DMS 273 treated with DMSO at 0.1 percent for 48 hours (cell line): ENCODE measurements at regions not wholly inside any gene's neighbourhood (a gene's known extent, or its start where the extent isn't known, plus 50 kb on each side); places are given as distances from the start of the nearest gene placed in this dataset.

Experiments used
- DNase-seq: peaks from one replicate; lab custom pipeline; 2025; lab: John Stamatoyannopoulos, UW

DNA sequence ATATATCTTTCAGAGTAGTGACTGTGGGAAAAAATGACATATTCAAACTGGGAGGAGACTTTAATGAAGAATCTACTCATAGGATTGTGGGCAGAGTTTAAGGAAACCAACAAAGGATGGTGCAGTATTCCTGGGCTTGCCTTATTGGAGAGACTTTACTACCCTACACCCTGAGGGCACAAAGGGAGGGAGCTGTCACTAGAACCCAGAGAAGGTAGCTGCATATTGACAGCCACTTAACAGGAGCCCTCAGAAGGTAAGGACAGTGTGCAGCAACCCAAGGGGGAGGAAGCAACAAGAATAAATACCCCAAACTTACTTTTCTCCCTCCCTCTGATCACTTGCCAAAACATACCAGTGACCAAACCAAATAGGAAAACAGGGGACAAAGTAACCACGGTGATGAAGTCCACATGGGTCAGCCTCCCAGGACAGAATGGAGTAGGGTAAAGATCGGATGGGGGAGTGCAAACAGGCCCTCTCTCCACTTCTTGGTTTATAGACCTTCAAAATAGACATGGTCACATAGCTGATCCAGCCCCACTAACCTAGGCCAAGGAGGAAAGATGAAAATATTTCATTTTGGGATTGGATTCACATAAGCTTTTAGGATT lies 121.8 kb upstream of the SESN3 start:
- no peak for DNase-seq

- DNase-seq: no peak
Observed at GRCh38 chr11:95349345-95349942, 118.4 kb upstream of the SESN3 start.

DNA sequence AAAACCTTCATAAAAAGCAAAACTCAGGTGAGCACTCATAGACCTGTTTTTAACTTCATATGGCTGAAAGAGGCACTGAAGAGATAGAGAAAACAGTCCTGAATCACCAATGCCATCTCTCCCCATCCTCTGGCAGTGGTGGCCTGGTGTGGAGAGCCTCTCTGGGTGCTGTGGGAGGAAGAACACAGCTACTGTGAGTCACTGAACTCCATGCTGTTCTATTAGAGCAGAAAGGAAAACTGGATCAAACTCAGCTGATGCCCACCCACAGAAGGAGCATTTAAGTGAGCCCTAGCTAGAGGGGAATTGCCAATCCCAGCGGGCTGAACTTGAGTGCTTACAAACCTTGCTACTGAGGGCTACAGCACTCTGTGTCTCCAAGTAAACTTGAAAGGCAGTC lies 115.3 kb upstream of the SESN3 start:
- no peak for DNase-seq

GRCh38 chr11:95345651-95346050 lies 114.6 kb upstream of the SESN3 start:
- DNase-seq: no peak

- DNase-seq: no peak
Observed at GRCh38 chr11:95344932-95345642, 114.1 kb upstream of the SESN3 start.

DNA sequence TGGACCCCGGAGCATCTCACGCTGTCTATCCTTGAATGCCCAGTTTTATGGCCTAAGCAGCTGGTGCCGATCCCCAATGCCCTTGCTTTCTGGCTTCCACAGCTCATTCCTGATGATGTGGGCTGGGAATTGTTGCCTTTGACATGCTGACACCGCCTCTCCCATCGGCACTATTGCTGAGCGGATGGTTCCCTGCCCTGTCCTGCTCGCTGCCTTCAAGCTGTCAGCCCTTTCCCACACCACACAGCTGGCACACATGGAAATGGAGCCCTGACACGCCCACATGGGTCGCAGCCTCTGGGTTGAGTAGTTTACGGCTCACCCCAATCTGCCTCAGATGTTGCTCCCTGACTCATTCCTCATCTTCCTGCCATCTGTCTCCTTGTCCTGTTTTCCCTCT lies 110.2 kb upstream of the SESN3 start:
- peak; percentile 89 for DNase-seq

- DNase-seq: no peak
Observed at GRCh38 chr11:95339086-95339901, 108.3 kb upstream of the SESN3 start.

DNA sequence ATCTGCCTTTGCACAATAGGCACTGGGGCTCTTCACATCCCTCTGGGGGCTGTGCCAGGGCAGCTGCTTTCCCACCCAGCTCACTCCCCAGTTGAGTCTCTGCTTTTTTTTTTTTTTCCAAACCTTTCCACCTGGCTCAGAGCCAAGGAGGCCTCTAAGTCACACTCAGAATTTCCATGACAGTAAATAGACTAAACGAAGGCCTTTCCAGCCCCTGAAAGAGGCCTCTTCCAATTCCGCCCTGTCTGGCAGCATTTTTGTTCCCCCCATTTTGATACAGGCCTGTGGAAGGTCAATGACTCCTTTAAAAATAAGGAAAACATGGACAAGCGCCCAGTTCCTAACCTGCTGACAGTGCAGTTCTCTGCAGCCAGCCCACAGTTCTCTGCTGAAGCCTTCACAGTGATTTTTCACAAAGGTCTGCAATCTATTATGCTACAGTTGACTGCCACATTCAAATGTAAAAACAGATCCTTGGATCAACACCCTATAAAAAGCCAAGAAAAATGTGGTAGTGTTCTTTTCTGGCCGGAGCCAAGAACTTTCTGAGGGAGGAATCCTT lies 107.5 kb upstream of the SESN3 start:
- DNase-seq: peak; percentile 51

DNA sequence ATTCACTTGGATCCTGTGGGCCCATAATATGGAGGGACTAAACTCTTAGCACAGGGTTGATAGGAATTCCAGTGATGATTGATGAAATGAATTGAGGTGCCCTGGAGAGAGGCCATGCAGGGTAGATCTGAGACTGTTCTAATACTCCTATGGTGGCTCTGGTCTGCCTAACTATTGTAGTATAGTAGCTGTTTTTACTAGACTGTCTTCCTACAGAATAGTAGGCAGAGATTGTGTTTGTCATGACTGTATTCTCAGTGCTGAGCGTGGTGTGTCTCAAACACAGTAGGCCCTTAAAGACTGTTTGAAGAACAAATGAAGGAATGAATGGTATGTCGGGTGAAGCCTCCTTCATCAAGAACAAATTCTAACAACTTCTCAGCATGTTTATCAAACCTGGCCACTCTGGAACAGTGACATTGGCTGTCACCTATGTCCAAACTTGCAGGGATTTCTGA lies 107.0 kb upstream of the SESN3 start:
- no peak for DNase-seq

DNA sequence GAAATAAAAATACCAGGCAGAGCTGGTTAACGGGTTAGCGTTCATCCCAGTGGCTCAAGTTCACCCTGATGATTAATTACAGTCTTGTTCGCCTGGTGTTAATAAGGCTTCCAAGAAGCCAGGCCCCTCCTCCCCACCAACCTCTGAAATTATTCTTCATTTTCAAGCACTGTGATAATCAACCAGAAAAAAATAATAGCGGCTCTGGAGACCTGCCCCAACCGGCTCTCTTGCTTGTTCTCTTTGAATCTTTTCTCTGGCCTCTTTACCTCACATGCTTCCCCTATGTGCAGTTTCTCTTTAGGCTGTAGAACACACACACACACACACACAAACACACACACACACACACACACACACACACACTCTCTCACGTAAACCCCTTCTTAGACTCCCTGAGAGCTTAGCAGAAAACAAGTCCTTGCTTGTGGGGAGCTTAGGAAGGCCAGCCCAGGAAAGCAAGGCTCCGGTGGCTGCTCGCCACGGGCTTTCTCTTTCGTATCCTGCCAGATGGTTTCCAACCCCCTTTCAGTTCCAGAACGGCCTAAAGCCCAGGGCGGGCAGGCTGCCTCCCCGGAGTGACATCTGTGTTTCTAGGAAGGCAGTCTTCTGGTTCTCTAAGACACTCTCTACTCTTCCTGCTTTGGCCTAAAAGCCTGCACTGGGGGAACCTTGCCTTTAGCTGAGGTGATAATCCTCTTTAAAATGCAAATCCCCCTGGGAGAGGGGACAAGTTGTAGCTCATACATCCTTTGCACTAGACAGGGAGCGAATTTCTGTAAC lies 106.4 kb upstream of the SESN3 start:
- peak; percentile 87 for DNase-seq

DNA sequence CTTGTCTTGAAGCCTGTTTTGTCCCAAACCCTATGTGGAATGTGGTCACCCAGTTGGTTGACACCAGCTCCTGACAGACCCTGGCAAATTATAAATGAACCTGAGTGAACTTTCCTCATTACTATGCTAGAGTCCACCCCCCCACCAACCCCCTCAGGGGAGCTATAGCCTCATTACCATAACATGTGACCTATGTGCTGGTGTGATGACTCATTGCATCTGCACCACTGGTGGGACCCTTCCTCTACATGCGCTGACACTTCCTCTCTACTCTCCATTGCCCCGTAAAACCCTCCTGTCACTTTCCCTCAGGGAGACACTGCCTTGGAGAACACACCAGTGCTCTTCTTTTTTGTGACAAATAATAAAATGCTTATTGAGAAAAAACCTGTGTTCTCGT lies 105.0 kb upstream of the SESN3 start:
- DNase-seq: no peak

DNA sequence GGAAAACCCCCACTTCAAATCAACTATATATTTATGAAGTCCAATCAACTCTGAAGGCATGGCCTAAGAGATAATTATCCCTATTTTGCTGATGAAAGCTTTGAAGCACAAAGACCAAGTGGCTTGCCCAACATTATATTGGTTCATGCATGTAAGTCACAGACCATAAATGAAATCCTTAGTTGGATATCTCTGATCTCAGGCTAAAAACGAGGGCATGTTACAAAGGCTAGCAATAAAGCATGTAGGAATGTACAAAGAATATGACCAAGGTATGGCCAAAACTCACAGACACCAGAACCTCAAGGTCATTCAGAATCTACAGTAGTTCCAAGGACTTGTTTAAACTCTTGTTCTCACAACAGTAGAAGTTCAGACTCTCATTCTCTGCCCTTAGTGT lies 100.2 kb upstream of the SESN3 start:
- DNase-seq: no peak

DNA sequence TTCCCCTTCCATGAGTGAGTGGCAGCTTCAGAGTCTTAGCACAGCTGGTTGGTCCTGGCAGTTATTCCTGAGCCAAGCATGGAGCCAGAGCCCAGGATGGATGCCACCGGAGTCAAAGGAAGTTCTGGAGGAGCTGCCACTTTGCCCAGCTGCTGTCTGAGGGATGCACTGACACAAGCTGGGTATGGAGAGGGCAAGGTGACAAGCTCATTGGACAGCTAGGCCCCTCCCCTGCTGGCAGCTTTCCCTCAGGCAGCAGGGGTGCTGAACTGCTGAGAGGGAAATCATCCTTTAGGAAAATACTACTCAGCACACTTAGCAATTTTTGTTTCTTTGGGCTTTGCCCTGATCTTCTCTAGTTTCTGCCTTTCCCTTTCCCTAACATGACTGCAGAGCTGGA lies 99.3 kb upstream of the SESN3 start:
- DNase-seq: no peak

DNA sequence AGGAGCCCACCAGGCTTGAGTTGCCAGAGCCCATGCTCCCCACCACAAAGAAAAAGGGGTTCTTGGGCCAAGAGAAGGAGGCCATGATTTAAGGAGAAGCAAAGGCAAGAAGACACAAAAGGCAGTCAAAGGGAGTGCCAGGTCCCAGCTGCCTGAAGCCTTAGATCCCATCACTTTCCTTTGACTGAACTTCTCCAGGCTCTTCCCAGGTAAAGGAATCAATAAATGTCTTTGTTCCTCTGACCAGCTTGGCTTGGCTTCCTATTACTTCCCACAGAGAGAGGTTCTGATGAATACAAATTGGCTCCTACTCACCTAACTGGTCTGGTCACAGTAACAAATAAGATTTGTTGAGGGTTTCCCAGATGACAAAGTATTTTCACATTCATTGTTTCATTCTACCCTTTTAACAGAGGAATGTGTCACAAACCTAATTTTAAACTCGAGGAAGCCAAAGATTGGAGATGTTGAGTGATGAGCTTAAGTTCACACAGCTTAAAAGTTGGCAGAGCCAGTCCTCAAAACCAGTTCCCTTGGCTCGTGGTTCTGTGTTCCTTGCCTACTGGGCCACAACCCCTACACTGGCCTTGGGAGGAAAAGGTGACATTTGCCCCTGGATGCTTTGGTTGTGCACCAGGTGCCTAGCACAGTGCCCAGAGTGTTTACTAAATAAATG lies 96.4 kb upstream of the SESN3 start:
- DNase-seq: no peak

DNA sequence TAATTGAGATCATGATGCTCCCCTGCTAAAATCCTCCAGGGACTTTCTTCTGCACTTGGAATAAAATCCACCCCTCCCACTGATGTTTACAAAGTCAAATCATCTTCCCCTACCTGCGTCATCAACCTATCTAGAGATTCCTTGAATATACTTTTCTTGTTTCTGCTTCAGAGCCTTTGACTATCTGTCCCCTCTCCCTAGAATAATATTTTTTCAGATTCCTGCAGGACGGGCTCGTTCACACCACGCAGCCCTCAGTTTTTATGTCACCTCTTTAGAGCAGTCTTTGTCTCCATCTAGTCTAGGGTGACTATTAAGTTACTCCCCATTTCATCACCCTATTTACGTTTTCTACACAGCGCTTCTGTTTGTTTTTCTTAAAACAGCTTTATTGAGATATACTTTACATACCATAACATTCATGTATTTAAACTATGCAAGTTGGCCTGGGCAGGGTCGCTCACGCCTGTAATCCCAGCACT lies 94.8 kb upstream of the SESN3 start:
- no peak for DNase-seq

DNA sequence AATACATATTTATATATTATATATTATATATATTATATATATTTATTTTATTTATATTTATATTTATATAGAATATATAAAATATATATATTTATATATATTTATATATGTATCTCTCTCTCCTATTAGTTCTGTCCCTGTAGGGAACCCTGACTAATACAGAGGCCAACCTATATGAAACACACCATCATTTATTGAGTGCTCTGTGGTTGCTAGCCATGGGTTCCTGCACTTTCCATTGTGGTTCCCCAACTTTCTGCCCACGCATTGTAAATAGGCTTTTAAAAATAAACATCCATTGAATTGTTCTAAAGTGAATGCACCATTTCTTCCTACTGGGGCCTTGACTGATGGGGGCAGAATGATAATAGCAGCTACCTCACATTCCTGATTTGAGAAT lies 93.8 kb upstream of the SESN3 start:
- DNase-seq: no peak

DNA sequence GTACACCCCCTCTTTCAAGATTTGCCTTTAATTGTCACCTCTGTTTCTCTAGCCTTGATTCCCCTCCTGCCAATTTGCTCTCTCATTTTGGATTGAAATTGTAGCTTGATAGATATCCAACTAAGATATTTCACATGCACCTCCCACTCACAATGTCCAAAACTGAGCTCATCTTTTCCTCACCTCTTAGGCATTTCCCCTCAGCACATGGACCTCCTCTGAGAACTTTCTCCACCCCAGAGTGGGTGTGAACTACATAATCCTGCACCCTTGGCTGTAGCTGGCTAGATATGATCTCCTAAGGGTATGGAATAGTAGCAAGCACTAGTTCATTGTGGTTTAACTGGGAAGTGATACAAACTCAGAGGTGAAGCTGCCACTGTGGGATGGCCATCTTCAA lies 91.5 kb upstream of the SESN3 start:
- DNase-seq: no peak

DNA sequence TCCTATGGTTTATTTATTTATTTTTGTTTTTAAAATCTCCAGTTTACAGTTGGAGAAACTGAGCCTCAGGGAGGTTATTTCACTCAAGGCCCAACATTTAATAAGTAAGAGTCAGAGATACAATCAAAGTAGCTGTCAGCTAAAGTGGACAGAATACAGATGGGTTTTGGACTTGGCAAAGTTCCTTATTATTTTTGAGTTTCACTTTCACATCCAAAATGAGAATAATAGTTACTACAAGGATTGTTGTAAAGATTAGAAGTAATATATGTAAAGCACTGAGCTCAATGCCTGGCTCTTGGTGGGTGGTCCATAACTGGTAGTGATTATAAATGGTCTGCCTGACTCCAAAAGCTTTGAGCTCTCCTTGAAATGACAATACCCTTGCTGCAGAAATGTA lies 87.5 kb upstream of the SESN3 start:
- no peak for DNase-seq

DNA sequence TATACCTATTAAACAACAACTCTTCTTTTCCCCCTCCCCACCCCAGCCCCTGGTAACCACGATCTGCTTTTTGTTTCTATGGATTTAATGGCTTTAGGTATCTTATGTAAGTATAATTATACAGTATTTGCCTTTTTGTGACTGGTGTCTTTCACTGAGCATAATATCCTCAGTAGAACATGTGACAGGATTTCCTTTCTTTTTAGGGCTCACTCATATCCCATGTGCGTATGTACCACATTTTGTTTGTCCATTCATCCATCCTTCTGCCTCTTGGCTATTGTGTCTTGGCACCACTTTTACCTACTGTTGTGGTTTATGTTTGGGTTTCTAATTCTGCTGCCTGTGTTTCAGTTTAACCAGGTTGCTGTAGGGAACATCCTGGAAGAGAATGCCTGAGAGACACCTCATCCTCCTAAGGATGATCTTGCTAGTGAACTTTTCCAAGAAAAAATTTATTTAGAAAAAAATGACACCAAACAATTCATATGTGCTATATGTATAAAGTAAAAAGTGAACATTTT lies 77.6 kb upstream of the SESN3 start:
- DNase-seq: no peak

- DNase-seq: no peak
Observed at GRCh38 chr11:95307286-95307685, 76.3 kb upstream of the SESN3 start.

- DNase-seq: no peak
Observed at GRCh38 chr11:95306801-95307200, 75.8 kb upstream of the SESN3 start.
